B cell (primary cell): ENCODE measurements at regions not wholly inside any gene's neighbourhood (a gene's known extent, or its start where the extent isn't known, plus 50 kb on each side); places are given as distances from the start of the nearest gene placed in this dataset.

Experiments used
- ATAC-seq: fragments of 200-7000 bp; cut with Tn5 transposase; one replicate; pipeline ENCODE4 v1.10.0; 2021; ENCODE audit warnings: low read depth, mild to moderate bottlenecking, moderate number of reproducible peaks, moderate library complexity
- CTCF ChIA-PET: fragments of 350-600 bp; sonication (Branson Sonifier 250); formaldehyde crosslinking; loops from one replicate; lab custom pipeline; 2021; ENCODE audit warnings: antibody characterized with exemption, inconsistent platforms; lab: Charles Lee
- POLR2A ChIA-PET: fragments of 350-600 bp; sonication (Branson Sonifier 250); formaldehyde crosslinking; loops from one replicate; lab custom pipeline; 2021; ENCODE audit warnings: antibody characterized with exemption; lab: Charles Lee
- DNase-seq: peaks from one replicate; pipeline ENCODE4 v3.0.0; 2013
- H2AFZ ChIP-seq: 2 replicates; pipeline ENCODE4 v1.6.1; 2012; ENCODE audit warnings: mild to moderate bottlenecking, low read depth, low read length; ENCODE audit not compliant: insufficient read depth, poor library complexity, severe bottlenecking
- H3K27ac ChIP-seq, 2 donors: 1 replicate in 1 of 2; 2 replicates in 1 of 2; pipeline ENCODE4 v1.5.1; 2012 to 2013; ENCODE audit warnings: low read length in 2 of 2, mild to moderate bottlenecking in 2 of 2, moderate library complexity in 1 of 2
- H3K27me3 ChIP-seq, 4 experiments: fragments of 200-600 bp in 1 of 4; sonication (generic) in 1 of 4; replicated peaks in 1 of 4; 1 replicate in 2 of 4; 2 replicates in 2 of 4; pipeline versions ENCODE4 v1.6.1 to v1.7.0; 2013 to 2016; ENCODE audit warnings: low read length in 3 of 4, mild to moderate bottlenecking in 2 of 4, mixed read lengths in 1 of 4, moderate library complexity in 1 of 4; ENCODE audit not compliant: insufficient read depth in 4 of 4, control insufficient read depth in 3 of 4; ENCODE audit errors: control extremely low read depth in 1 of 4
- H3K36me3 ChIP-seq, 2 experiments: replicated peaks in 1 of 2; 1 replicate in 1 of 2; 2 replicates in 1 of 2; pipeline versions ENCODE4 v1.6.1 to v1.7.1; 2013; ENCODE audit warnings: low read length in 1 of 2; ENCODE audit not compliant: insufficient read depth in 2 of 2, control insufficient read depth in 1 of 2; ENCODE audit errors: control extremely low read depth in 1 of 2, extremely low read depth in 1 of 2
- H3K4me1 ChIP-seq, 2 donors: fragments of 200-600 bp in 1 of 2; sonication (generic) in 1 of 2; 1 replicate in 1 of 2; 2 replicates in 1 of 2; pipeline versions ENCODE4 v1.5.1 to v1.6.1; 2013 to 2017; ENCODE audit warnings: low read length in 2 of 2; ENCODE audit not compliant: control insufficient read depth in 2 of 2, insufficient read depth in 2 of 2
- H3K4me2 ChIP-seq: replicated peaks from 2 replicates; pipeline ENCODE3; 2012; ENCODE audit warnings: mild to moderate bottlenecking, low read depth, low read length; ENCODE audit not compliant: poor library complexity, severe bottlenecking
- H3K4me3 ChIP-seq, 5 experiments: fragments of 200-600 bp in 1 of 5; sonication (generic) in 1 of 5; 1 replicate in 3 of 5; 2 replicates in 2 of 5; pipeline versions ENCODE4 v1.5.1 to v1.7.0; 2011 to 2016; ENCODE audit warnings: low read length in 4 of 5, mild to moderate bottlenecking in 4 of 5, low read depth in 2 of 5, control low read depth in 1 of 5, moderate library complexity in 1 of 5; ENCODE audit not compliant: insufficient read depth in 1 of 5; ENCODE audit errors: control extremely low read depth in 1 of 5, extremely low read depth in 1 of 5
- H3K79me2 ChIP-seq: fragments of 200-600 bp; sonication (generic); one replicate; pipeline ENCODE4 v1.6.0; 2016; ENCODE audit warnings: low read length; ENCODE audit not compliant: control insufficient read depth, insufficient read depth
- H3K9ac ChIP-seq: fragments of 200-600 bp; sonication (generic); 2 replicates; pipeline ENCODE4 v1.6.1; 2017; ENCODE audit warnings: mild to moderate bottlenecking, low read length, moderate library complexity
- H3K9me3 ChIP-seq, 3 donors: one replicate each; pipeline versions ENCODE4 v1.6.1 to v1.7.1; 2013; ENCODE audit warnings: low read length in 2 of 3; ENCODE audit not compliant: control insufficient read depth in 2 of 3, insufficient read depth in 1 of 3; ENCODE audit errors: control extremely low read depth in 1 of 3
- H4K20me1 ChIP-seq: 2 replicates; pipeline ENCODE4 v1.6.0; 2012; ENCODE audit warnings: mild to moderate bottlenecking, low read length; ENCODE audit not compliant: insufficient read depth, control insufficient read depth, poor library complexity, severe bottlenecking
- H3K27ac Mint-ChIP-seq: one replicate; pipeline ENCODE4 v1.8.0; 2021; ENCODE audit warnings: mixed read lengths
- H3K27me3 Mint-ChIP-seq: one replicate; pipeline ENCODE4 v1.8.0; 2021; ENCODE audit warnings: mixed read lengths
- H3K4me1 Mint-ChIP-seq: one replicate; pipeline ENCODE4 v1.8.0; 2021; ENCODE audit warnings: mixed read lengths
- H3K4me3 Mint-ChIP-seq: one replicate; pipeline ENCODE4 v1.8.0; 2021; ENCODE audit warnings: mixed read lengths
- H3K9me3 Mint-ChIP-seq: one replicate; pipeline ENCODE4 v1.8.0; 2022; ENCODE audit warnings: mixed read lengths; ENCODE audit not compliant: insufficient read depth
- CTCF ChIP-seq: fragments of 200-600 bp; IDR thresholded peaks from one replicate; pipeline ENCODE4 v1.8.0; 2022; ENCODE audit warnings: antibody characterized with exemption, mild to moderate bottlenecking
- EZH2 ChIP-seq: IDR thresholded peaks from 2 replicates; pipeline ENCODE4 v1.6.1; 2012; ENCODE audit warnings: borderline replicate concordance, low read depth, mild to moderate bottlenecking, moderate library complexity, low read length; ENCODE audit not compliant: insufficient read depth, poor library complexity, severe bottlenecking
- WGBS: methylation state at CpG from one replicate; pipeline ENCODE4 v1.1.5; 2013; ENCODE audit warnings: missing lambda C conversion rate; ENCODE audit not compliant: insufficient coverage; 5-methylcytosine and 5-hydroxymethylcytosine counted together
- intact Hi-C: fragments of 100-400 bp; cut with micrococcal nuclease; formaldehyde crosslinking; loops from one replicate; pipeline ENCODE4 v1.10.0; 2022

- Histone ChIP-seq H3K9me3 (no peaks in the 10 kb centered on the region), H3K4me2 (no peak overlapping the region), H3K36me3 (no peaks in the 10 kb centered on the region), H4K20me1 (no peaks in the 10 kb centered on the region), H3K27ac (no peak overlapping the region), H3K9ac (no peak overlapping the region), H3K27me3 (no peaks in the 10 kb centered on the region), H3K4me3 (no peak overlapping the region), H2AFZ (no peak overlapping the region), H3K4me1 (no peaks in the 10 kb centered on the region), H3K79me2 (no peaks in the 10 kb centered on the region)
- POLR2A ChIA-PET = no interaction called here
- Mint-ChIP-seq H3K27me3 (no peaks in the 10 kb centered on the region), H3K9me3 (no peaks in the 10 kb centered on the region), H3K4me1 (no peaks in the 10 kb centered on the region), H3K4me3 (no peak overlapping the region), H3K27ac (no peak overlapping the region)
- DNase-seq (no peak), ATAC-seq (no peak)
- TF ChIP-seq CTCF = no peak
- no peak for TF ChIP-seq EZH2
- no CpG with 5 or more reads among the region's 7 CpGs for WGBS
- intact Hi-C loops = no loop called here
- CTCF ChIA-PET = no interaction called here
Measured at GRCh38 chr2:19299032-19299431, 59.4 kb downstream of the OSR1 start.

- Mint-ChIP-seq H3K4me1 (no peaks in the 10 kb centered on the region), H3K4me3 (no peak overlapping the region), H3K27me3 (no peaks in the 10 kb centered on the region), H3K27ac (no peak overlapping the region), H3K9me3 (no peaks in the 10 kb centered on the region)
- DNase-seq = no peak
- Histone ChIP-seq H3K9ac (no peak overlapping the region), H3K4me3 (no peak overlapping the region), H4K20me1 (no peaks in the 10 kb centered on the region), H3K4me2 (no peak overlapping the region), H3K4me1 (no peaks in the 10 kb centered on the region), H3K79me2 (no peaks in the 10 kb centered on the region), H3K27me3 (no peaks in the 10 kb centered on the region), H3K27ac (no peak overlapping the region), H3K36me3 (no peaks in the 10 kb centered on the region), H3K9me3 (no peaks in the 10 kb centered on the region), H2AFZ (no peak overlapping the region)
- CTCF ChIA-PET = no interaction called here
- ATAC-seq = no peak
- WGBS = 90% methylated on average over 4 of the region's 7 CpGs
- intact Hi-C loops = no loop called here
- TF ChIP-seq CTCF (no peak), EZH2 (no peak)
- POLR2A ChIA-PET = no interaction called here
Measured at GRCh38 chr2:19297716-19298115, 60.7 kb downstream of the OSR1 start.
